Activated naive CD8-positive, alpha-beta T cell (primary cell): ENCODE measurements at regions not wholly inside any gene's neighbourhood (a gene's known extent, or its start where the extent isn't known, plus 50 kb on each side); places are given as distances from the start of the nearest gene placed in this dataset.

Source experiments
- H3K27ac Mint-ChIP-seq: one replicate; pipeline ENCODE4 v1.8.0; 2021; ENCODE audit warnings: mixed read lengths
- H3K27me3 Mint-ChIP-seq: one replicate; pipeline ENCODE4 v1.8.0; 2021; ENCODE audit warnings: mixed read lengths
- H3K36me3 Mint-ChIP-seq: one replicate; pipeline ENCODE4 v1.8.0; 2021; ENCODE audit warnings: mixed read lengths
- H3K4me1 Mint-ChIP-seq: one replicate; pipeline ENCODE4 v1.8.0; 2021; ENCODE audit warnings: low read depth, mixed read lengths
- H3K4me3 Mint-ChIP-seq: one replicate; pipeline ENCODE4 v1.8.0; 2021; ENCODE audit warnings: mild to moderate bottlenecking, mixed read lengths
- H3K9me3 Mint-ChIP-seq: one replicate; pipeline ENCODE4 v1.8.0; 2021; ENCODE audit warnings: low read depth, mixed read lengths

DNA sequence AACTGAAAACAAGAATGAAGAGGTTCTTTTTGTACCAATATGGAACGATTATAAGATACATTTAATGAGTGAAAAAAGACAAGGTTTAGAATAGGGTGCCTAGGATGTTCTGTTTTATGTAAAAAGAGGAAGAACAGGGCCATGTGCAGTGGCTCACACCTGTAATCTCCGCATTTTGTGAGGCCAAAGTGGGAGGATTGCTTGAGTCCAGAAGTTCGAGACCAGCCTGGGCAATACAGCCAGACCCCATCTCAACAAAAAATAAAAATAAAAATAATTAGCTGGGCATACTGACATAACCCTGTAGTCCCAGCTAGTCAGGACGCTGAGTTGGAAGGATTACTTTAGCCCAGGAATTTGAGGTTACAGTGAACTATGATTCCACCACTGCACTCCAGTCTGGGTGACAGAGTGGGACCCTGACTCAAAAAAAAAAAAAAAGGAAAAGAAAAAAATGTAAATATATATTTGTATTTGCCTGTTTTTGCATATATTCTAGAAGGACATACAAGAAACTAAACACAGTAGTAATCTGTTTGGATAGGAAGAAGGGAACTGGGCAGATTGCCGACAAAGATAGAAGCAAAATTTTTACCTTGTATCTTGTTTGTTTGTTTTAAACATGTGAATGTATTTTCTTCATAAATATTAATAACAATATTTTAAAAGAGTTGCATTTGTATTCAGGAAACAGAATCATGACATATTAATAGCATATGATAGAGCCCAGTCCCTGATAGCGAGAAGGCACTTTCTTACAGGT, 174.3 kb downstream of the SOX2 start:
- no peak overlapping the region for H3K4me3 Mint-ChIP-seq
- H3K36me3 Mint-ChIP-seq, result no peaks in the 10 kb centered on the region
- no peak overlapping the region for H3K27ac Mint-ChIP-seq
- H3K4me1 Mint-ChIP-seq, result no peaks in the 10 kb centered on the region
- H3K9me3 Mint-ChIP-seq, result no peaks in the 10 kb centered on the region
- no peaks in the 10 kb centered on the region for H3K27me3 Mint-ChIP-seq

DNA sequence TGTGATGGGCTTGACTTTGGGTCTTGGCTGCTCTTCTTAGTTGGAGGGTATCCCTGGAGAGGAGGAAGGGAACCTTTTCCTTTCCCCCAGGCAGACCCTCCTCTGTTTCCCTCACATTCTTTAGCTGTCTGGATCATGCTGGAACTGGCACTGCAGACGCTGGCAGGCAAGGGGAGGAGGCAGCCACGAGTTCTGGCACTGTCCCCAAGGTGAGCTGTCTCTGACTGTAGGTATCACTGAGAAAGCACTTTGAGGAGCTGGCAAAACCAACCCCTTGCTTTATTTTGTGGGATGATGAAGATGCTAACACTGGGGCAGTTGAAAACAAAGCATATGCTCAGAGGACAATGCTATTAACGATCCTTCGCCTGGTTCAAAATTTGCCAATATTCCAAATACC, 175.0 kb downstream of the SOX2 start:
- Mint-ChIP-seq H3K4me1 (no peaks in the 10 kb centered on the region), H3K27me3 (no peaks in the 10 kb centered on the region), H3K27ac (no peak overlapping the region), H3K36me3 (no peaks in the 10 kb centered on the region), H3K4me3 (no peak overlapping the region), H3K9me3 (no peaks in the 10 kb centered on the region)

DNA sequence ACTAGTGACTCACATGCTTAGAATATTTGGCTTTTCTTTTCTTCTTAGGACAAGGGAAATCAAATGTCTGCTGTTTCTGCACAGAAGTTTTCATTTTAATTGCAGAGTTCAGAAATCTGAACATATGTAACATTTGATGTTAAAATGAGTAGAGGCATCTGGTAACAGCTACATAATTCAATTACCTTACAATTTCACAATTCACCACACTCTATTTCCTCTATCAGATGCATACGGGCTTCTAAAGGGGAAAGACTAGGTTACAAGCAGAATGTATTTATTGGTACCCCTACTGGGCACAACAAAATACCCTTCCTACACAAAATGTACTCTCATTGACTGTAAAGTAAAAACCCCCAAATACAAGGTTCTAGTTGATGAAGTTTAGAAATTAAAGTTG, 176.0 kb downstream of the SOX2 start:
- H3K27me3 Mint-ChIP-seq, result no peaks in the 10 kb centered on the region
- no peaks in the 10 kb centered on the region for H3K36me3 Mint-ChIP-seq
- H3K9me3 Mint-ChIP-seq, result no peaks in the 10 kb centered on the region
- no peak overlapping the region for H3K27ac Mint-ChIP-seq
- H3K4me1 Mint-ChIP-seq, result no peaks in the 10 kb centered on the region
- no peak overlapping the region for H3K4me3 Mint-ChIP-seq

DNA sequence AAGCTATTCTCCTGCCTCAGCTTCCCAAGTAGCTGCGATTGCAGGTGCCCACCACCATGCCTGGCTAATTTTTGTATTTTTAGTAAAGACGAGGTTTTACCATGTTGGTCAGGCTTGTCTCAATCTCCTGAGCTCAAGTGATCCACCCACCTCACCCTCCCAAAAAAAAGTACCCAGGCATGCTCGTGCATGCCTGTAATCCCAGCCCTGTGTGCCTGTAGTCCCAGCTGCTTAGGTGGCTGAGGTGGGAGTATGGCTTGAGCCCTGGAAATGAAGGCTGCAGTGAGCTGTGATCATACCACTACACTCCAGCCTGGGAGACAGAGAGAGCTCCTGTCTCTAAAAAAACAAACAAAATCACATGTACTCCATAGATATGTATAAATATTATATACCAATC, 176.5 kb downstream of the SOX2 start:
- no peaks in the 10 kb centered on the region for H3K9me3 Mint-ChIP-seq

DNA sequence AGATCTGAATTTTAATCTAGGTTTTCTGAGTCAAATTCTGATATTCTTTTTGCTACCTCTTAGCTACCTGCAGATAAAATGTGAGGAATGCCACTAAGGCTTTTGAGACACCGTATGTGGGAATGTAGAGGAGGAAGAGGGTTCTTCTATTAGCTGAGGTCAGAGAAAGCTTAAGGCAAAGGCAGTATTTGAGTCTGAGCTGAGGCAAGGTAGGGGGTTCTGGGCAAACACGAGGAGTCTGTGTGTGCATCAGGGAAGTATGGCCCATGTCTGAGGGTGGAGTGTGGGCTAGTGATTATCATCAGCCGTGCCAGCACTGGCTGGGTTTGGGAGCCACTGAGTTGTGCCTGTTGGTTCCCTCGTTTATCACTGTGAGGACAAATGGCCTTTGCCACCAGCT, 181.1 kb downstream of the SOX2 start:
- H3K4me1 Mint-ChIP-seq, result no peaks in the 10 kb centered on the region
- no peaks in the 10 kb centered on the region for H3K36me3 Mint-ChIP-seq
- H3K27me3 Mint-ChIP-seq, result no peaks in the 10 kb centered on the region
- H3K27ac Mint-ChIP-seq, result no peak overlapping the region
- no peaks in the 10 kb centered on the region for H3K9me3 Mint-ChIP-seq
- no peak overlapping the region for H3K4me3 Mint-ChIP-seq

More for the DNA sequence above, 176.5 kb downstream of the SOX2 start:
- Mint-ChIP-seq H3K27me3 (no peaks in the 10 kb centered on the region), H3K4me1 (no peaks in the 10 kb centered on the region), H3K27ac (no peak overlapping the region), H3K36me3 (no peaks in the 10 kb centered on the region), H3K4me3 (no peak overlapping the region)

DNA sequence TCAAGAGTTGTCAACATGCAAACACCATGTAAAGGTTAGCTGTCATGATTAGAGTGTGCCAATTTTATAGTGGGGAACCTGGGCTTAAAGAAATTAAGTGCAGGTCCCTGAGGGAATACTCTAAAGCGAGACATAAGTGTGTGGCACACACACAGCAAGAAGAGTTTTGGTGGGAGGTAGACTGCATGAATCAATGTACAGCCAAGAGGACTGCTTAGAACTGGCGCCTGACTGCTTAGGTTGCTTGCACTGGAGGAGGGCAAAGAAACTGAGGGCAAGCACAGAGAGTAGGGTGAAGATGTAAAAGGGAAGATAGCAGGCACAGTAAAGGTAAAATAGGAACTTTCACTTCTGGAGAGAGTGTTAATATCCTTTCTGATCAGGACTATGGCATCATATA, 184.9 kb downstream of the SOX2 start:
- no peak overlapping the region for H3K4me3 Mint-ChIP-seq
- no peaks in the 10 kb centered on the region for H3K36me3 Mint-ChIP-seq
- H3K27me3 Mint-ChIP-seq, result no peaks in the 10 kb centered on the region
- no peaks in the 10 kb centered on the region for H3K9me3 Mint-ChIP-seq
- no peaks in the 10 kb centered on the region for H3K4me1 Mint-ChIP-seq
- no peak overlapping the region for H3K27ac Mint-ChIP-seq

DNA sequence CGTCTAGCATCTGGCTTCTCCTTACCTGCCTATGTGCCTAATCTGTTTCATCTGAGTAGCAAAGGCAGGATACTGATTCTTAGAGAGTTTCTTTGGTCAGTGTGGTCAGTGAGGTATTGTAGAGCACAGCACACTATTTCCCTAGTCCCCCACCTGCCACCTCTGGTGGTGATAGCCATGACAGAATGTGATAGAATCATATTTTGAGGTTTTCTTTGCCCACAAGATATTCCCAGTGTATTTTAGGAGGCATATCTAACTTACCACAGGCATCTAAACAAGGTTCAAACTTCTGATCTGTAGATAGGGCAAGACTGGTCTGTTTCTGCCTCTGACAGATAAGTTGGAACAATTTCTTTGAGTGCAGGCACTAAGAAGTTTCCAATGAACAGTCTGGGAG, 188.0 kb downstream of the SOX2 start:
- H3K27me3 Mint-ChIP-seq, result no peaks in the 10 kb centered on the region
- no peaks in the 10 kb centered on the region for H3K36me3 Mint-ChIP-seq
- no peak overlapping the region for H3K4me3 Mint-ChIP-seq

DNA sequence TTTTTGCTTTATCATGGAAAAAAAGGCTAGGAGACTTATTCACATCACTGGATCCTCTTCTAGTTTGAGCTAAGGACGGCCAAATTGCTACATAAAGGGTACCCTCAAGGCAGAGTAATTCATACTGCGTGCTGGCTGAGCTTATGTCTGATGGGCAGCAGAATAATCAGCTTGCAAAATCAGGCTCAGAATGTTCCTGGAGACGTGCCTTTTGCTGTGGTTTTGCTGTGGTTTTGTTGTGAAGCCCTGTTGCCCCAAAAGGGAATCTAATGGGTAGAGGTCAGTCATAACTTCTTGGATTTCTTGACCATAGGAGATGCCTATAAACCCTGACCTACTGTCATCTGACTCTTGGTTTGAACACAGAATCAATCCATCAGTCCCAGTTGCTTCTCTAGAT, 189.9 kb downstream of the SOX2 start:
- Mint-ChIP-seq H3K36me3 (no peaks in the 10 kb centered on the region), H3K4me3 (no peak overlapping the region), H3K27me3 (no peaks in the 10 kb centered on the region), H3K4me1 (no peaks in the 10 kb centered on the region), H3K27ac (no peak overlapping the region), H3K9me3 (no peaks in the 10 kb centered on the region)

More for the DNA sequence above, 188.0 kb downstream of the SOX2 start:
- no peaks in the 10 kb centered on the region for H3K9me3 Mint-ChIP-seq
- H3K4me1 Mint-ChIP-seq, result no peaks in the 10 kb centered on the region
- no peak overlapping the region for H3K27ac Mint-ChIP-seq

DNA sequence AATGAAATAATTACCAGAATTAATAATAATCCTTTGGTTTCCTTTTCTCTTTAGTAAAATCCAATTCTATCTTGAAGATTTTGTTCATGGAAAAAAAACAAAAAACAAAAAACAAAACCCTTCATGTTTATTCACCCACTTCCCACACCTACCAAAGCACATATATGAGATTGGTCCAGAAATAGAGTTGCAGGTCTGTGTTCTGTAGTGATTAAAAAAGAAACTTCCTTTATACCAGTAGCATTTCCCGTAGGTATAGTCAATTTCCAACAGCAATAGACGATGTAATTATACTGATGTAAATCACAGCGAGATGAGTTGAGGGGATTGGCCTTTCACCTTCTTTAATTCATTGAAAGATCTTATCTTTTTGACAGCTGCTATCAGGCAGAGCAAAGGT, 194.6 kb downstream of the SOX2 start:
- H3K4me1 Mint-ChIP-seq, result no peaks in the 10 kb centered on the region
- H3K27me3 Mint-ChIP-seq, result no peaks in the 10 kb centered on the region
- H3K9me3 Mint-ChIP-seq, result peaks cover 3% of the 10 kb centered on the region
- H3K27ac Mint-ChIP-seq, result no peak overlapping the region
- no peaks in the 10 kb centered on the region for H3K36me3 Mint-ChIP-seq
- H3K4me3 Mint-ChIP-seq, result no peak overlapping the region

DNA sequence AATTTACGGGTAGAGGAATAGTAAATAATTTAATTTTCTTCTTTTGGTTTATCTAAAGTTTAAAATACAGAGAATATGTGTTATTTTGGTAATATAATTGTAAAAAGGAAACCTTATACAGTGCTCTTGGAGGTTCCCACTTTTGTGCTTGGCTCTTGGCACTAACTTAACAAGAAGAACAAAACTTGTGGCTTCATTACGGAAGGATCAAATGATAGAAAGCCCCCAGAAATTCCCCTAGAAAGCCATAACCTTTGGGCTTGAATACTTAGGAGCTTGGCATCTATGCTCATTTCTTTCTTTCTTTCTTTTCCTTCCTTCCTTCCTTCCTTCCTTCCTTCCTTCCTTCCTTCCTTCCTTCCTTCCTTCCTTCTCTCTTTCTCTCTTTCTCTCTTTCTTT, 197.5 kb downstream of the SOX2 start:
- Mint-ChIP-seq H3K27me3 (no peaks in the 10 kb centered on the region), H3K9me3 (peaks cover 3% of the 10 kb centered on the region), H3K27ac (no peak overlapping the region), H3K36me3 (no peaks in the 10 kb centered on the region), H3K4me3 (no peak overlapping the region), H3K4me1 (no peaks in the 10 kb centered on the region)

DNA sequence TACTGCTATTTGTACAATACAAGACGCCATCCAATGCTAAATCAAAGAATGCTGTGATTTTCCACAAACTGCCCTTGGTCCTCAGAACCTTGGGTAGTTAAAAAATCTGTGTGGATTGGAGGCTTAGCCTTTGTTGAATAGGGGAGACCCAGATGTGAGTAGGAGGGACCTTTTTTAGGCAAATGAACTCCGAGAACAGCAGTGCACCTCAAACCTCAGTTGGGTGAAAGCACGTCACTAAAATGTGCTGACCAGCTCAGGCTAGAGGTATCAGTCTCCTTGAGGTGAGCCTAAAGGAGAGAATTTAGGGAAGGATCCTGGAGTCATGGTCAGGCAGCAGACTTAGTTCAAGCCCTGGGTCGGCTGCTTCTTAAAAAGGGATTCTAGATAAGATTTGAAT, 200.7 kb downstream of the SOX2 start:
- H3K27ac Mint-ChIP-seq, result no peak overlapping the region
- no peaks in the 10 kb centered on the region for H3K4me1 Mint-ChIP-seq
- H3K4me3 Mint-ChIP-seq, result no peak overlapping the region
- no peaks in the 10 kb centered on the region for H3K36me3 Mint-ChIP-seq
- H3K27me3 Mint-ChIP-seq, result peaks cover 1% of the 10 kb centered on the region
- peaks cover 3% of the 10 kb centered on the region for H3K9me3 Mint-ChIP-seq

DNA sequence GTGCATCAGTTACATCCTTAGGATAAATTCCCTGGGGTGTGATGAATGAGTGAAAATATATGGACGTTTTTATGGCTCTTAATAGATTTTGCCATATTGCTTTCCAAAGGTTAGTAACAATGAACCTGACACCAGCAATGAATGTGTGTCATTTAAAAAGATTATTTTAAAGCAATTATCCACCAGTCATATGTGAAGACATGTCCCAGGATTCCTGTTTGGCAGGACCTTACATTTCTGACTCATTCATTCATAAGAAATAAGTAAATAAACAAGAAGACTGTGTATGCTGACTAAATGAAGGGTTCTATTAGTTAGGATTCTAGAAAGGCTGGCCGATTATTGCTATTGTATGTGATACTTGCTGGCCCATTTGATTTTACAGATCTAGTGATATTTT, 201.5 kb downstream of the SOX2 start:
- Mint-ChIP-seq H3K27ac (no peak overlapping the region), H3K4me3 (no peak overlapping the region), H3K9me3 (peaks cover 3% of the 10 kb centered on the region), H3K36me3 (no peaks in the 10 kb centered on the region), H3K27me3 (peaks cover 1% of the 10 kb centered on the region), H3K4me1 (no peaks in the 10 kb centered on the region)

DNA sequence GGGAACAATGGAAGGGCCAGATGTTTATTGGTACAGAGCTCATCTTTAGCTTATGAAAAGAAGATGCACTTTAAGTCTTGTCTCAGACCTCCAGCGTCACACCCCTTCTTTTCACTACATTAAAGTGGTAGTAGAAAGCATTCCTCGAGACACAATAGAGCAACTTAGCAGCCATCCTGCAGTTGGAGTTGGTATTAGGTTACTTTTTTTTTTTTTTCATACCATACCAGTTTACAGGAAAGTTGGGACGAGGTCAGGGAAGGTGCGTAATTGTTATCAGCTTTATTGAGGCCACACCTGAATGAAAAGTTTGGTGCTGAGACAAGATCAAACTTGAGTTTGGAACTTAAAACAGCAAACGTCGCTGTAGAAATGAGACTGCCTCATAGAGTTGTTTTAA, 203.8 kb downstream of the SOX2 start:
- Mint-ChIP-seq H3K27me3 (peaks cover 1% of the 10 kb centered on the region), H3K4me1 (no peaks in the 10 kb centered on the region)

DNA sequence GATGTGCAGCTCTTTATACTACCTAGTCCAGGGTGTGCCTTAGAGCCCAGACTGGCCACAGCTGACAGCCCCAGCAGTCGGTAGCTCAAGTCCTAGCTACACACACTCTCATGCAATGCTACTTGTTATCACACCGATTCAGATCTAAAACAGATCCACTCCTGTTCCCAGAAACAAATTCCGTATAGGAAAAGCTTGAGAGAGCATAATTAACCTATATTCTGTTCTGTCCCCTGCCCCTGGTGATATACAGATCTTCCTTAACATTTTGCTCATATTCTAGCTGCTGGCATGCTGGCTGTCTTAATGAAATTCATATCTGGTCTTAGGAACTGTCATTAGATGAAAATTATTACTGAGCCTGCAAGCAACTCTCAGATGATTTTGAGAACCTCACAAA, 204.3 kb downstream of the SOX2 start:
- Mint-ChIP-seq H3K27me3 (peaks cover 1% of the 10 kb centered on the region), H3K4me1 (no peaks in the 10 kb centered on the region), H3K9me3 (peaks cover 3% of the 10 kb centered on the region), H3K36me3 (no peaks in the 10 kb centered on the region), H3K27ac (no peak overlapping the region), H3K4me3 (no peak overlapping the region)

More for the DNA sequence above, 203.8 kb downstream of the SOX2 start:
- Mint-ChIP-seq H3K27ac (no peak overlapping the region), H3K36me3 (no peaks in the 10 kb centered on the region), H3K4me3 (no peak overlapping the region), H3K9me3 (peaks cover 3% of the 10 kb centered on the region)

DNA sequence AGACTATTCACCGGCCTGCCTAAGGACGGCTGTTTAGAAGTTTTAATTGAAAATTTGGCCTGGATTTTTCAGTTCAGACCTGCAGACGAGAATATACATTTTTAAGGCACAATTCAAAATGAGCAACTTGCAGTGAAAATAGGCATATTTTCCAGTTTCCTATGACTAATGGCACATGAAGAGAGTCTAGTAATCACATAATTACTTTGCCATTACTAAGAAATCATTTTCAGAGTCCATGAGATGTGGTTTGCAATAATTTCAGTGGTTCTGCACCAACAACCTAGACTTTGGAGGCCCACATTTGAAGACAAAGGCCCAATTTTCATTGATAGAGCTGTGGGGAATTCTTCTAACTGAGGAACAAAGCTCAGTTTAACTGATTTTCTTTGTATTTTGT, 205.3 kb downstream of the SOX2 start:
- Mint-ChIP-seq H3K27me3 (peaks cover 1% of the 10 kb centered on the region), H3K4me3 (no peak overlapping the region), H3K27ac (no peak overlapping the region), H3K9me3 (no peaks in the 10 kb centered on the region), H3K36me3 (no peaks in the 10 kb centered on the region), H3K4me1 (no peaks in the 10 kb centered on the region)

DNA sequence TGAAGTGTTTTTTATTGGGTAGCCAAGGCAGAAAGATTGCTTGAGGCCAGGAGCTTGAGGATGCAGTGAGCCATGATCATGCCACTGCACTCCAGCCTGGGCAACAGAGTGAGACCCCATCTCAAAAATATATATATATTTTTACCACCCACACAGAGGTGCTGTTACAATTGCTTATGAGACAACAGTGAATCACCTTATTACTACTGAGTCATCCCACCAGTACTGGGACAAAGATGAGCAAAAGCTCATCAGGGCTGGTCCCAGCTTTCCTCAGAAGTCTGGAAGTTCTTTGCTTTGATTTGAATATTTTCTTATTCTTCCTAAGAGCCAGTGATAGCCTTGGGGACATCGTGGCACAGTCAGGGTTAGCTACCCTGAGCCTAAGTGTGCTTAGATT, 207.7 kb downstream of the SOX2 start:
- peaks cover 1% of the 10 kb centered on the region for H3K27me3 Mint-ChIP-seq
- H3K27ac Mint-ChIP-seq, result no peak overlapping the region
- H3K4me3 Mint-ChIP-seq, result no peak overlapping the region
- no peaks in the 10 kb centered on the region for H3K9me3 Mint-ChIP-seq
- no peaks in the 10 kb centered on the region for H3K4me1 Mint-ChIP-seq
- no peaks in the 10 kb centered on the region for H3K36me3 Mint-ChIP-seq
